ENCODE measurements at regions not wholly inside any gene's neighbourhood (a gene's known extent, or its start where the extent isn't known, plus 50 kb on each side); places are given as distances from the start of the nearest gene placed in this dataset.

DNA sequence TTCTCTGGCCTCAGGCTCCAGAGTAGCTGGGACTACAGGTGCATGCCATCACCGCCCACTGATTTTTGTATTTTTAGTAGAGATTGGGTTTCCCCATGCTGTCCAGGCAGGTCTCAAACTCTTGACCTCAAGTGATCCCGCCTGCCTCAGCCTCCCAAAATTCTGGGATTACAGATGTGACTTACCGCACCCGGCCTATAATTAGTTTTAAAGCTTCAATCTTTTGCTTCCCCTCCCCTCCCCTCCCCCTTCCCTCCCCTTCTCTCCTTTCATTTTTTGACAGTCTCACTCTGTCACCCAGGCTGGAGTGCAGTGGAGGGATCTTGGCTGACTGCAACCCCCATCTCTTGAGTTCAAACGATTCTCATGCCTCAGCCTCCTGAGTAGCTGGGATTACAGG is 433.3 kb upstream of the EDIL3 start:
- TF ChIP-seq CTCF (IDR thresholded peaks at IDR 0.05; ENCODE audit: low read depth, low read length, missing input control) (no peak), SP1 (IDR thresholded peaks at IDR 0.05) (no peak)

Measured in liver (tissue), 3 donors.